ENCODE measurements at regions not wholly inside any gene's neighbourhood (a gene's known extent, or its start where the extent isn't known, plus 50 kb on each side); places are given as distances from the start of the nearest gene placed in this dataset.
A peak's percentile ranks its signal among the peaks of the same experiment; 100 is the strongest.

DNA sequence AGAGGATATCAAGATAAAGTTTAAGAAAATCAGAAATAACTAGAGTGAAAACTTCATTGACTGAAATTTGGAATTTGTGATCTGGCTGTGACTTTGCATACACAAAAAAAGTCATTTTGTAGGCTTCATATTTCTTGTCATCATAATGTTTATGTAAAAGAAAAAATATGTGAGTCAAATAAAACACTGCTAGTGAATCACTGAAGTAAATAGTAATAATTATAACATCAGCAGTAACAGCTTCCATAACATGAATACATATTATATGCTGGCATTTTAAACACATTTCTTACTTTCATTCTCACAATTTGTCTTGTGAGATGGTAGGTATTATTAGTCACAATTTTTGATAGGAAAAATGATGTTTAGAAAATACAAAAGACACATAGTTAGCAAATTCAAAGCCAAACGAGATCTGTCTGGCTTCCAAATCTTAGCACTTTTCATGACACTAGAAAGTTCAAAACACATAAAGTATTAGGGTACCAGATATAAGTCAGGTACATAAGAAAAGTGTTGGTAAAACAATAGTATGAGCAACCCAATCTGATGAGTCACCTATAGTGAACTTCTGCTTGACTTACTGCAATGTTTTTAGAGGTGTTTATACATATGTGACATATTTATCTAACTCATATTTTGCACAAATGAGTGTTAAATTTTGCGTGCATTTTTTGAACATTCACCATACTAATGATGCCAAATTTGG lies 241.0 kb upstream of the SNX7 start:
- no peak for DNase-seq

DNA sequence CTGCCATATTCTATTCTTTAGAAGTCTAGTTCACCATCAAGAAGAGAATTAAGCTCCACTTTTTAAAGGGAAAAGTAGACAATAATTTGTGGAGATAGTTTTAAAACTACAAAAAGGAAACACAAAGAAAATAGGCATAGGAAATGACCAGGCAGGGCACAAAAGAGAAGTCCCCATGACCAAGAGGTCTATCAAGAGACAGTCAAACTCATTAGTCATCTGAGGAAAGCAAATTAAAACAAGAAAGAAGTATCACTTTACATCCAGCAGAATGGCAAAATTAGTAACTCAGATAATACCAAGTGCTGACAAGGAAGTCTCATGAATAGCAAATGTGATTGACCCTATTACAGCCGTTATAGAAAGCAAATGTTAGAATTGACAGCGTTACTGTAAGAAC lies 243.7 kb upstream of the SNX7 start:
- DNase-seq = no peak

DNA sequence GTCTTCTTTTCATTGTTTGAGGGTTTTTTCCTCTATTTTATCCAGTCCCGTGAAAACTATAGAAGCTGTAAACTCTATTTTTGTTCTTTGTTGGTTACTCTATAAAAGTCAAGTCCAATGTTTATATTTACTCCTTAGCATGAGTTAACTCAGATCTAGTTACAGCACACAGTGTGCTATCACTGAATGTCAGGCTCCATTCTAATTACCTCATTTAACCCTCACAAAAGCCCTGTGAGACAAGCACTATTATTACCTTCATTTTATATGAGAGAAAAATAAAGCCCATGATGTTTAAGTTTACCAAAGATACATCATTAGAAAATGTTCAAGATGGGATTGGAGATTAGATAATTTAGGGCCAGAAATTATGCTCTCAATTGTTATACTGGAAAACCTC lies 251.4 kb upstream of the SNX7 start:
- no peak for DNase-seq

DNA sequence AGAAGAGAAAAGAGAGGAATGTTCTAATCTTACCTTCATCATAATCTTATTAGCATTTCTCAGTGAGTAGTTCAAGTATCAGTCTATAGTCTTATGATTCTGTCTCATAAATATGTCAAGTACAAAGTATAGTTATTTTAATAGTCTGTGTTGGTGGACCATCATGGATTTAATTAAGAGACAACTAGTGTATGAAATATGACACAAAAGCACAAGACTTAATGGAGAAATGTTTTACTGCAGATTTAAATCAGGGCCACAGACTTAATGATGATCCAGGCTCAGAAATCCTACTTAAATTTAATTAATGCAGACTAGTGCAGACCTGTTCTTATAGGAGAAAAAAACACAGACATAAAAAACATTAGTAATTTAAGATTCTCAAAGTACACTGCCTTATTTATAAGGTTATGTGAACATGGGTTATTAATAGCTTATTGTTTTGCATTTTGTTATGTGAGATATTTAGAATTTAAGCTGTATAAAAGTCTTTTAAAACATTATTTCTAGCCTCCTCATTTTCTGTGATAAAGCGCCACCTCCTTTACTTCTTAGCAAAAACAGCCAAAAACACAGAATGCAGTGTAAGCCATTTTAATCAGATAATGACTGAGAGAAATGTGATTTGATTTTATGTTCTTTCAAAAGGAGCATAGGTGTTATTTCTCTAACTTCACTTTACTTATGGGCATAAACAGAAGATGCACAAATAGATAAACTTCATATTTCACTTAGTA lies 255.0 kb upstream of the SNX7 start:
- DNase-seq = no peak

DNA sequence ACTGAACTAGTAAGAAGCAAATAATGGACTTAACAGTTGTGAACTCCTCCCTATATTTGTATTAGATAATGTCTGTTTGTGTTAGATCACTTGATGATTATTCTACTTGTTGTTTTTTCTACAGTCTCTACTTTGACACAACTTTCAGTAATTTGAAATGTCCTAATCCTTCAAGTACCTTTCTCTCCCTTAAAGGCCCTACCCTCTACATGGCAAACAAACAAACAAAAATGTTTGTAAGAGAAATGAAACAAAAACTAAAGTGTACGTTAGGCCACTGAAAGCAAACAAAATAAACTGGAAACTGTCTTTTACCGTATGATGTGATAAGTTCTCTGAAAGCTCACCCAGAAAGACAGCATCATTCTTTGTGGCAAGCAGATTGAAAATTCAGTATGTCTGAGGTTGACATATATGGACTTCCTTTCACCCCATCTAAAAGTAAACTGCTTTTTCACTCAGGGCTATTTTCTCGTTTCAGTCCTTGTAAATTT lies 255.9 kb upstream of the SNX7 start:
- DNase-seq = no peak

DNA sequence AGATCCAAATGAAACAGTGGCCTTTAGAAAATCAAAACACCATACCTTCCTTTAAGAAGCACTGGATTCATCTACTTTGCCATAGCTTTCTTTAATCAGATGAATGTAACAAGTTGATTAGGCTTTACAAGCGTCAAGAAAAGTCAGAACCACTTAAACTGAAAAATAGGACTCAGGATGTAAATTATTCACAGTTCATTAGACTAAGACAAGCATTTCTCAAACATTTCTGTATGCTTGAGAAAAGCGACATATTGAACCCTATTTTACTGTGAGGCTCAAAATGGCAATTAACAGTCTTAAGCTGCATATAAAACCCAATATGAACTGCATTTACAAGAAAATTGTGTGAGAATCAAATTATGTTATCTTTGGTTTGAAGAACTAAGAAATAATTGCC lies 256.7 kb upstream of the SNX7 start:
- no peak for DNase-seq

DNA sequence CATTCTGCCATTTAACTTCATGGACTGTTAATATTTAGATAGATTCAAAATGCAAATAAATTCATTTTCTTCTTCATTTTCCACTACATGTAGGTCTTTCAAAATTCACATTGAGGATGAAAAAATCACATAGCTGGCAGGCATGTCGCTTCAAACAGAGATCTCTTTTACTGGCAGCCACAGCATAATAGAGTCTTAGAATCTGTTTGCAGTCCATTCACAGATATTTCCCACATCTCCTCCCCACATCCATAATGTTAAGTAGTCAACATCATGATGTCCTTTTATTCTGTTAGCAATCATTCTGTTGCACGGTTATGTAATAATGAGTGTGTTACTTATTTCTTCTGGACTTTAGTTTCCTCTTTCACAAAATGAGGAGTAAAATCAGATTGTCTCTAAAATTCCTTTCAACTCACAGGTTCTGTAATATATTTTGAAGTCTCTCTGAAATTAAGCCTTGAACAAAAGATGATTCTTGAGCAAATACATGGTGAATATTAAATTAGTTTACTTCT lies 257.5 kb upstream of the SNX7 start:
- no peak for DNase-seq

DNA sequence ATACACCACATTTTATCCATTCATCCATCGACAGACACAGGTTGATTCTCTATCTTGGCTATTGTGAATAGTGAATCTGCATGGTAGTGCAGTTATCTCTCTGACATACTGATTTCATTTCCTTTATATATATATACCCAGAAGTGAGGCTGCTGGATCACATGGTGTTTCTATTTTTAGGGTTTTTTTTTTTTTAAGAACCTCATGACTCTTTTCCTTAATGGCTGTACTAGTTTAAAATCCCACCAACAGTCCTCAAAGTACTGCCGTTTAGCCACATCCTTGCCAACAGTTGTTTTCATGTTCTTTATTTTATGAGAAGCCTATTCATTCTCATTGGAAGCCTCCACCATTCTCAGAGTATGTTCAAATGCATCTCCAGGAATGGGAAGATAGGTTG lies 258.7 kb upstream of the SNX7 start:
- no peak for DNase-seq

DNA sequence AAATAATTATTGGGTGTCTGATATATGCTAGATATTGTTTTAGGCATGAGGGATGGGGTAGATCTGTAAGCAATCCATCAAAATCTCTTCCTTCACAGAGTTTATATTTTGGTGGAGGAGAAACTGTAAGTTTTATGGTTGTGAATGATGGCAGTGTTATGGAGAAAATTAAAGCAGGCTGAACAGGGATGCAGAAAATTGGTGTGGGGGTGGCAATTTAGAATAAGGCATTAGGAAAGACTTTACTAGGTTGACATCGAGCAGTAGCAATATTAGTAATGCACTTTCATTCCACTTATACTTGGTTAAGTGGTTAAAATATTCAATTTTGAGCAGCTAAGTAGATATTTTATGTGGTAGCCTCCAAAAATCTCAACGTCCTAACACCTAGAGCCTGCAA lies 261.1 kb upstream of the SNX7 start:
- DNase-seq = no peak

DNA sequence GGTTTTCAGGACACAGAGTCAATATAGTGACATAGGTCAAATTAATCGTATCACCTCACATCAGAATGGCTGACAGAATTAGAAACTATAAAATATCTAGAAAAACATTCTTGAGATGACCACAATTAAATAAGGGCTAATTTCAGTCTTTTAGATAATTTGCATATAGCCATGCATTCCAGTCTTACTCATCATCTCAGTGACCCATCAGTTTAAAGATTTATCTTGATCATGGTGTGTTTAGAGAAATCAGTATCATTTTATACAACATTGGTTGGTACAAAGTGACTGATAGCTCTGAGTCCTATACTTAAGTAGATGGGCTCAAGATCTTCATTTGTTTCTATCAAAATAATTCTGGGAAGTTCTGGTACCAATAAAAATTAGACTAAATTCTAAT lies 262.3 kb upstream of the SNX7 start:
- DNase-seq = no peak

DNA sequence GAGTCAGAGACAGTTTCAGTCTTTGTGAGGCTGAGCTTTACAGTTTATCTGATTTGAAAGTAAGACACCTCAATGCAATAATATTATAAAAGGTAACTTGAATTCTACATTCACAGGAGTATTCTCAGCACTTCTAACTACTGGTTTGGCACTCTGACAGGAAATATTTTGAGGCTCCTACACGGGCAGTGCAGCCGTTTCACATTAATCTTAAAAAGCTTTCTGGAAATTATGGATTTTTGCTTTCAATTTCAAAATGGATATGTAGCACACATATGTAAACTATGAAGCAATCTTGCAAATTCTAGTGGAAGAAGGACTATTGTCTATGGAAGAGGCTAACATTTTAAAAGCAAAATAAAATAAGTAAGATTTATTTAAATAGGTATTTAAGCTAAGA lies 262.9 kb upstream of the SNX7 start:
- DNase-seq = no peak

DNA sequence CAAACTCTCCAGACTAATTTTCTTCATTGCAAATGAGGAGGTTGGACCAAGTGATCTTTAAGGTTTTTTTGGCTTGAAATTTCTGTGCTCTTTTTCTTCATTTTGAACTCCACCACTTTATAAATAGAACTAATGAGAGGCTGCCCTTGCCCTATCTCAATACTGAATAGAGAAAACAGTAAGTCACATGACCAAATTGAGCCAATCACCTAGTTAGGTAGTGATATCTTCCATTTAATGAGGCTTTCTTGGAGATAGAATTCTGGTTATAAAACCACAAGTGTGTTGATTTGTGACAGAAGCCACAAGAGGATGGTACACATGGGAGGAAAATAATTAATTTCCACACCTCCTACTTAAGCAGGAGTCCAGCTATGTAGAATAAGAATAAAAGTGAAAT lies 263.4 kb upstream of the SNX7 start:
- DNase-seq = no peak

DNA sequence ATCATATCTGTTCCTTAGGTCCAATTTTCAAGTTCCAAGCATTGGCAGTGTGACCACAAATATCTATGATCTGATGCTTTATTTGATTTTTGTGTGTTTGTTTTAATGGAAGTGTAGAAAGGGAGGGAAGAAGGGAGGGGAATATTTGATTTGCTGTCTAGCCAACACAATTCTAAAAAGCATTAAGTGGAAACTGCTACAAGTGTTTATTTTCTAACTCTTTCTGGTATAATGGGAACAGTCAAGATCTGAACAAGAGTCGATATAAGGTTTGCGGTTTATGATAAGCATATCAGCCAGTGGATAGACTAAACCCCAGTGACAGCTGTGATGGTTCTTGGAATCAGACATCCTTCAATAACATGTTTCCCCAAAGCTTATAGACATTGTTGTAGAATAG lies 267.8 kb upstream of the SNX7 start:
- no peak for DNase-seq

DNA sequence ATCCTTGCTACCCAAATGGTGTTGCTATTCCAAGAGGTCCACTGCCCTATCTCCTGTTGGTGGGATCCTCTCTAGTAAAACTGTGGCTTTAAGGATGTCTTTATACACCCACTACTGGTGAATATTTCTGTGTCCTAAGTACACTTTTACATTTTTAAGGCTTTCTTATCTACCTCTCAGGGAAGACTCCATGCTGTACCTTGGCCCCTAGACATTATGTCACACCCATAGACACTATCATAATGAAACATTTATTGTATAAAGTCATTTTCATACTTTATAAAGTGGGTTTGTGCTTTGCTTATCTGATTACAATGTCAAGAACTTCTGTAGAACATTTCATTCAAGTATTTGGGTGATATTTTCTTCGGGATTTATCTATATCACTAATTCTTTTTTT lies 270.3 kb upstream of the SNX7 start:
- no peak for DNase-seq

DNA sequence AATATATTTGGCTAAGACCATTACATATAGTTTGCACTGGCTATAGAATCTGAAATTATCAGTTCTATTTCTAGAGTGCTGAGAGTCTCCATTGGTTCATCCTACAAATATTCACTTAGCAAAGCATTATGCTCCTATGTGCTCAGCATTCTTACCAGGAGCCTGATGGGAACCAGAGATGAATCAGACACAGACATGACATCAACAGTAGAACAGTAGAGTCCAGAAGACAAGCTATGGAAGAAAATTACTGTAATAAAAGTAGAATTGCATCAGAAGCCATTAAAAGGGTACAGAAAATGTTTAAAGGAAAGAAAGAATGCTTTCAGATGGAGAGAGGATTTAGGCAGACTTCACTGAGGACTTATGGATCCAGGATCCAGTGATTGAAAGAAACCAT lies 271.7 kb upstream of the SNX7 start:
- DNase-seq = no peak

DNA sequence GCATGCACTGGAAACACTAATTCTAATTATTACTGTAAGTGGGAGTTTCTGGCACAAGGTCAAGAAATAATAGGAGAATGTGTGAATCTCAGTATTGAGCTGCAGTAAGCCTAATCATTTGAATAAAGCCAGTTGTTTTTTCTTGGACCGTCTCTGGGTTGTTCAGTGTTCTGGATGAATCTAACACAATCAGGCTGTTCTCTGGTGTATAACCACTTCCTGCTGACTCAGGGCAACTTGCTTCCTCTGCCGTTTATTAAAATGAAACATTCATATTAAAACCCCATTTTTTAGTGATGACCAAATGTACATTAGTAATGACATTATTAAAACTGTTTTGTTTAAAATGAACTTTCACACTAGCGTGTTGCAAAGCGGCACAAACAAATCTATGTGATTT lies 273.1 kb upstream of the SNX7 start:
- peak; percentile 7 for DNase-seq

DNA sequence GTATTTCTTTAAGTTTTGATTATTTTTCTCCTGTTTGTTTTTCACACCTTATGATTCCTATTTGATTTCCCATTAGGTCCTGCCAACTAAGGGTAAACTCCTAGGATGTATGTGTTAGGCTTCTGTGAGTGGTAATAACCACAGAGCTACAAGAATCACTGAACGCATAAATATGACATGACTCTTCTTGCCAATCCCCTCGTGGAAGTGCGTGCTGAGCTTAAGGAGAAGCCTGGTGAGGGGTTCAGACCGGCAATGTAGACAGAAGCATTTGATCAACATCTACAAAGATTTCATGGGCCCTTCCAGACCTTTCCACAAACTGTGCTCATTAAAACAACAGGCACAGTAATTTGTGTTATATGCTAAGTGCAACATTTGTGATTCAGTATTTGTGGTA lies 273.8 kb upstream of the SNX7 start:
- no peak for DNase-seq

DNA sequence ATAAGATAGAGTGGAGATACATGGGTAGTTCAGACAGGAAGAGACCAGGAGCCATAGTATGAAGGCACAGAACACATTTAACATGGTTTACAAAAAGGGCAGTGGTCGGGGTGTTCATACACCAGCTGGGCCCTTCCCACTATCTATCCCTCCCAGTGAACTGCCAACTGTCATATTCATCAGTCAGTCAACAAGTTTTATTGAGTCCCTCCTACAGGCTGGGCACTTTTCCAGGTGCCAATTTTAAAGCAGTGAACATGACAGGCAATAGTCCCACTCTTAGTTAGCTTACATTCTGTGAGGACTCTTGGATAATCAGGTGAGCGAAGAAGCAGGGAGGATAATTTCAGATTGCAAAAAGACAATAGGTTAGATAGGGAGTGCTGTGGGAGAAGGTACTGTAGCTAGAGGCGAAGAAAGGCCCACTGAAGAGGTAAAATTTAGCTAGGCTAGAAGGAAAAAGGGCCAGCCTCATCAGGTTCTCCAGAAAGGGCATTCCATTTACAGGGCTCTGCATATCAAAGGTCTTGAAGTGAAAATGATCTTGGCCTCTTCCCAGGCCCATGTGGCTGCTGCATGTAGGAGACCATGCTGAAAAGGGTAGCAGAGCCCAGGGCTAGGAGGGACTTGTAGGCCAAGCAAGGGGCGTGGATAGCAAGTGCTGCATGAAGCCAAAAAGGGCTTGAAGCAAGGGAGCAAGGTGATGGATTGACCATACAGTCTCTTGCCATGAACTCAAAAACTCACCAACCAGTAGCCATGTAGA lies 274.7 kb upstream of the SNX7 start:
- DNase-seq = no peak

DNA sequence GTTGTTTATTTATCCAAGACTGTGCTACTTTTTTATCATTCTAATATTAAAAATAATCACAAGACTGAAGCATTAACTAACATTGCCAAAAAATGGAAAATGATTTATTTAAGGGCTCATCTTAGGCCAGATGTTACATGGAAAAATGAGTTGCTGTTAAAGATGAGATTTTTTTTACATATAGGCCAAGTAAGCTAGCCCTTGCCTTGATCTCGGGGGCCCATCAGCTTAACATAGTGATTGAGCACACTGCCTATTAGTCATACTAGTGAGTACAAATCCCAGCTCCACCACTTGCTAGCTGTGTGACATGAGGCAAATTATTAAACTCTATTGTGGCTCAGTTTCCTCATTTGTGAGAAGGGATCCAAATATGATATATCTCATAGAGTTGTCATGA lies 275.9 kb upstream of the SNX7 start:
- DNase-seq = no peak

DNA sequence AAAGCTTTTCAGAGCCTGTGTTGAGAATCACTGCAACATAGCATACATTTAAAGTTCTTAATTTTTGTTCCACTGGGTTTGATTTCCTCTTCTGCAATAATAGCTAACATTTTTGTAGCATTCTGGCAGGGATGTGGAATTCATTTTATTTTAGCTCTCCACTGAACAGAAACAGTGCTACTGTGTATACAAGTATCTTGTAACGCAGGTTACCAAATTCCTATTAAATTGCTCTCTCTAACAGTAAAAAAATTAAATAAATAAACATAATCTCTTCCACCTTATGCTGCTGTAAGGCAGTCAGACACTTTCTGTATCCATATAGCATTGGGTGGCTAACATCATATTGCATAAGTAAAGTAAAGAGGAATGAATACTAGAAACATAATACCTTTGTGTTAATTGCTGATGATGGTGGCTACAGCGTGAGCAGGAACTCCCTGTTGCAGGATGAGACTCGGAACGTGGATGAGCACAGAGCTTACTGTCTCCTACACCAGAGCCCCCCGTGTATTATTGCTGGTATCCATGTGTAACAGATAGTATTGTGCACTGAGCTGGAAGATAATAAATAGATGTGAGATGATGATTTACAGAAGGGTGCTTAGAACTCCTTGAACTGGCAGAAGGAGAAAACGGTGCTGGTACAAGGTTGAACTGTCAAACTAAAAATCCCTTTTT lies 276.9 kb upstream of the SNX7 start:
- DNase-seq = no peak

DNA sequence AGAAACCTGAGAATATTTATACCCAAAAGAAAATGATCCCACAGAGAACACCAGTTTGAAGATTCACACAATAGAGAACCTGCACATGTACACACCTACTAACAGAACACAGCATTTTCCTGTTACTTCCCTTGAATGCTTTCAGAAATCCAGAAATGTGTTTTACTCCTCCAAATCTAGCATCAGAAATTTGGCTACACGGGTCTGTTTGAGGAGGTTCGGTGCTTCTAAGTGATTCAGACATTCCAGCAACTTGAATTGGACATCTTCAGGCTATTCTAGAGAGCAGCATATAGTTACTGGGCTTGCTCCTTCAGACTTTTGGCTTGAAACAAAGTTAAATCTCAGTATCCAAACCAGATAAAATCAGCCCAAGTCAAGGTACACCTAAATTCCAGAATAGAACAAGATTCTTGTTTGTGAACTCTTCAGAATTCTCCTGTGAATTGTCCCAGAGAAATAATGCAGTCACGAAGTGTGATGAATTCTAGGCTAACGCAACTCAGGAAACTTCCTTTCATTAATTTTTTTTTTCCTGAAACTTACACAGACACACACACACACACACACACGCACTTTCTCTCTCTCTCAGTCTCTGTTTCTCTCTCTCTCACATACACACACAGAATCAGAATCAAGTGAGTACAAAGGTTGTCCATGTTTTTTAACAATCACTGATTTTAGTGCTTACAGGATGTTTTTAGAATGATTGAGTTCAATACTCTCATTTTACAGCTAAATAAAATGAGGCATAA lies 278.4 kb upstream of the SNX7 start:
- DNase-seq = no peak

DNA sequence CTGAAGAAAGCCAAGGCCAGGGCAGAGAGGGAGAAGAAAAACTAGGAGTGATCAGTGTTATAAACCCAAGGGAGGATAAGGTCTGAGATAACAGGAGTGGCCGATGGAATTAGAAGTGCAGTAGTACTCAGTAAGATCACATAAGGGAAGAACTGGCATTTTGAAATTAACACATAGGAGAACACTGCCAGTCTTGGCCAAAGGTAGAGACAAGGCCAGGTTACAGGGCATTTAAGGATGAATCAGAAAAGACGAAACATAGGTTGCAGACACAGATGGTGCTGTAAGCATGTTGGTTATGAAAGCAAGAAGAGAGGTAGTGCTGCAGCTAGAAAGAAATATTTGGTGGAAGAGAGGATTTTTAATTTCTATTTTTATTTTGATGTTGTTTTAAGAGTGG lies 278.9 kb upstream of the SNX7 start:
- DNase-seq = no peak

Measured in CD4-positive, alpha-beta T cell treated with Interleukin-17A for 4 hours (primary cell).